NCI-H1694 treated with DMSO at 0.1 percent for 48 hours (cell line): ENCODE measurements at regions not wholly inside any gene's neighbourhood (a gene's known extent, or its start where the extent isn't known, plus 50 kb on each side); places are given as distances from the start of the nearest gene placed in this dataset.
"Not testable (repeated sequence)": the region's sequence is repeated elsewhere in the genome, so short reads cannot be mapped to it uniquely, and the experiment has no call there.

ENCODE experiments used
- DNase-seq: peaks from one replicate; lab custom pipeline; 2025; lab: John Stamatoyannopoulos, UW

- DNase-seq = no peak
Measured at GRCh38 chr7:50915621-50916020, 132.9 kb upstream of the GRB10 start.

GRCh38 chr7:50914460-50914859, 131.8 kb upstream of the GRB10 start:
- DNase-seq = no peak

GRCh38 chr7:50908628-50909290, 126.1 kb upstream of the GRB10 start:
- no peak for DNase-seq

GRCh38 chr7:50898604-50899477, 116.1 kb upstream of the GRB10 start:
- not testable (repeated sequence) for DNase-seq

- not testable (repeated sequence) for DNase-seq
Measured at GRCh38 chr7:50887061-50887460, 104.4 kb upstream of the GRB10 start.

- no peak for DNase-seq
Measured at GRCh38 chr7:50872437-50872836, 89.7 kb upstream of the GRB10 start.

- no peak for DNase-seq
Measured at GRCh38 chr7:50869108-50869725, 86.5 kb upstream of the GRB10 start.

- no peak for DNase-seq
Measured at GRCh38 chr7:50868426-50869100, 85.9 kb upstream of the GRB10 start.

GRCh38 chr7:50867034-50867356, 84.3 kb upstream of the GRB10 start:
- DNase-seq = no peak

- no peak for DNase-seq
Measured at GRCh38 chr7:50866343-50867033, 83.8 kb upstream of the GRB10 start.

GRCh38 chr7:50865450-50865849, 82.8 kb upstream of the GRB10 start:
- no peak for DNase-seq

GRCh38 chr7:50864694-50865093, 82.0 kb upstream of the GRB10 start:
- no peak for DNase-seq

- no peak for DNase-seq
Measured at GRCh38 chr7:50863053-50863452, 80.4 kb upstream of the GRB10 start.

- DNase-seq = no peak
Measured at GRCh38 chr7:50862302-50862701, 79.6 kb upstream of the GRB10 start.

GRCh38 chr7:50860598-50860997, 77.9 kb upstream of the GRB10 start:
- no peak for DNase-seq

- no peak for DNase-seq
Measured at GRCh38 chr7:50860174-50860573, 77.5 kb upstream of the GRB10 start.

GRCh38 chr7:50858528-50859245, 76.0 kb upstream of the GRB10 start:
- no peak for DNase-seq

- DNase-seq = peak; percentile 69
Measured at GRCh38 chr7:50857804-50858489, 75.3 kb upstream of the GRB10 start.

GRCh38 chr7:50856806-50857205, 74.1 kb upstream of the GRB10 start:
- no peak for DNase-seq

- no peak for DNase-seq
Measured at GRCh38 chr7:50856231-50856630, 73.5 kb upstream of the GRB10 start.

GRCh38 chr7:50855526-50855925, 72.8 kb upstream of the GRB10 start:
- DNase-seq = no peak
